ENCODE measurements at regions not wholly inside any gene's neighbourhood (a gene's known extent, or its start where the extent isn't known, plus 50 kb on each side); places are given as distances from the start of the nearest gene placed in this dataset.

GRCh38 chr18:38305961-38306360 is 740.4 kb upstream of the CELF4 start:
- DNase-seq (ENCODE audit: low spot score in 2 of 2), result no peak
- no peak for TF ChIP-seq EP300 (IDR thresholded peaks at IDR 0.05)
- no peak for TF ChIP-seq POLR2AphosphoS5 (IDR thresholded peaks at IDR 0.05)
- no peak overlapping the region for H3K27ac ChIP-seq
- no peak overlapping the region for H3K4me3 ChIP-seq
- WGBS, result 83% methylated on average over 4 of the region's 4 CpGs
- no peaks in the 10 kb centered on the region for H3K27me3 ChIP-seq
- no peaks in the 10 kb centered on the region for H3K4me1 ChIP-seq
- H3K36me3 ChIP-seq, result no peaks in the 10 kb centered on the region
- no peaks in the 10 kb centered on the region for H3K9me3 ChIP-seq

GRCh38 chr18:38301621-38302020 is 736.0 kb upstream of the CELF4 start:
- DNase-seq (ENCODE audit: low spot score in 2 of 2), result no peak
- no peaks in the 10 kb centered on the region for H3K36me3 ChIP-seq
- H3K27ac ChIP-seq, result no peak overlapping the region
- H3K4me1 ChIP-seq, result no peaks in the 10 kb centered on the region
- no peaks in the 10 kb centered on the region for H3K27me3 ChIP-seq
- no peaks in the 10 kb centered on the region for H3K9me3 ChIP-seq
- no peak overlapping the region for H3K4me3 ChIP-seq
- TF ChIP-seq EP300 (IDR thresholded peaks at IDR 0.05) (no peak), POLR2A (IDR thresholded peaks at IDR 0.05) (no peak), POLR2AphosphoS5 (IDR thresholded peaks at IDR 0.05) (no peak)

- Histone ChIP-seq H3K4me3 (no peak overlapping the region), H3K27me3 (no peaks in the 10 kb centered on the region), H3K4me1 (no peaks in the 10 kb centered on the region), H3K9me3 (no peaks in the 10 kb centered on the region), H3K27ac (no peak overlapping the region), H3K36me3 (no peaks in the 10 kb centered on the region)
- no peak for TF ChIP-seq EP300 (IDR thresholded peaks at IDR 0.05)
- no peak for TF ChIP-seq POLR2A (IDR thresholded peaks at IDR 0.05)
- no peak for TF ChIP-seq POLR2AphosphoS5 (IDR thresholded peaks at IDR 0.05)
- TF ChIP-seq CTCF (IDR thresholded peaks at IDR 0.05), result no peak
- no peak for DNase-seq (ENCODE audit: low spot score in 2 of 2)
- WGBS, result 82% methylated on average over 4 of the region's 4 CpGs
Measured at GRCh38 chr18:38297910-38298309, 732.3 kb upstream of the CELF4 start.

GRCh38 chr18:38290229-38290628 is 724.6 kb upstream of the CELF4 start:
- Histone ChIP-seq H3K9me3 (no peaks in the 10 kb centered on the region), H3K27ac (no peak overlapping the region), H3K36me3 (no peaks in the 10 kb centered on the region), H3K4me1 (no peaks in the 10 kb centered on the region), H3K27me3 (no peaks in the 10 kb centered on the region), H3K4me3 (no peak overlapping the region)
- no peak for TF ChIP-seq CTCF (IDR thresholded peaks at IDR 0.05)
- no peak for TF ChIP-seq EP300 (IDR thresholded peaks at IDR 0.05)
- no peak for TF ChIP-seq POLR2AphosphoS5 (IDR thresholded peaks at IDR 0.05)
- no peak for TF ChIP-seq POLR2A (IDR thresholded peaks at IDR 0.05)
- no peak for DNase-seq (ENCODE audit: low spot score in 2 of 2)
- 70% methylated on average over 1 of the region's 1 CpG for WGBS

- DNase-seq (ENCODE audit: low spot score in 2 of 2), result no peak
- H3K27me3 ChIP-seq, result no peaks in the 10 kb centered on the region
- TF ChIP-seq POLR2AphosphoS5 (IDR thresholded peaks at IDR 0.05) (no peak), CTCF (IDR thresholded peaks at IDR 0.05) (no peak), POLR2A (IDR thresholded peaks at IDR 0.05) (no peak), EP300 (IDR thresholded peaks at IDR 0.05) (no peak)
- no peak overlapping the region for H3K4me3 ChIP-seq
- no peak overlapping the region for H3K27ac ChIP-seq
- no peaks in the 10 kb centered on the region for H3K9me3 ChIP-seq
- no peaks in the 10 kb centered on the region for H3K36me3 ChIP-seq
- 63% methylated on average over 3 of the region's 3 CpGs for WGBS
- H3K4me1 ChIP-seq, result no peaks in the 10 kb centered on the region
Measured at GRCh38 chr18:38284972-38285371, 719.4 kb upstream of the CELF4 start.

GRCh38 chr18:38263066-38263465 is 697.5 kb upstream of the CELF4 start:
- H3K4me1 ChIP-seq, result no peaks in the 10 kb centered on the region
- no peaks in the 10 kb centered on the region for H3K9me3 ChIP-seq
- no peak overlapping the region for H3K4me3 ChIP-seq
- no peak overlapping the region for H3K27ac ChIP-seq
- no peaks in the 10 kb centered on the region for H3K27me3 ChIP-seq
- WGBS, result 46% methylated on average over 2 of the region's 2 CpGs
- DNase-seq (ENCODE audit: low spot score in 2 of 2), result no peak
- TF ChIP-seq POLR2AphosphoS5 (IDR thresholded peaks at IDR 0.05), result no peak
- no peak for TF ChIP-seq EP300 (IDR thresholded peaks at IDR 0.05)
- no peak for TF ChIP-seq CTCF (IDR thresholded peaks at IDR 0.05)
- no peak for TF ChIP-seq POLR2A (IDR thresholded peaks at IDR 0.05)
- H3K36me3 ChIP-seq, result no peaks in the 10 kb centered on the region
